ENCODE measurements at regions not wholly inside any gene's neighbourhood (a gene's known extent, or its start where the extent isn't known, plus 50 kb on each side); places are given as distances from the start of the nearest gene placed in this dataset.

- intact Hi-C loops (cut with micrococcal nuclease; ENCODE audit: unreplicated experiment) = no loop called here
- no peaks in the 10 kb centered on the region for H3K27me3 ChIP-seq (ENCODE audit: insufficient read depth, low read depth)
- DNase-seq = peak in 1 of 2 experiments; percentile 48
- no peak overlapping the region for H3K27ac ChIP-seq
- H4K20me1 ChIP-seq (ENCODE audit: insufficient read depth) = no peaks in the 10 kb centered on the region
- H3K4me1 ChIP-seq (replicated peaks; ENCODE audit: insufficient read depth) = peaks cover 15% of the 10 kb centered on the region
- no TSS peak for BruUV-seq (replicated peaks)
- peak overlapping the region; percentile 39 for H3K4me2 ChIP-seq
- 0 out of 2 replicates have a peak overlapping the region, but pooled peaks have one; percentile 7 for H2AFZ ChIP-seq
- no peaks in the 10 kb centered on the region; the same call in 1 of the 2 replicates for H3K9me2 ChIP-seq (ENCODE audit: insufficient read depth)
- H3K79me2 ChIP-seq (ENCODE audit: low read depth) = no peaks in the 10 kb centered on the region
- H3K4me3 ChIP-seq = no peak overlapping the region
- ChIA-PET CTCF (no interaction called here), POLR2A (ENCODE audit: unreplicated experiment) (no interaction called here)
- no peaks in the 10 kb centered on the region for H3K9me3 ChIP-seq (ENCODE audit: insufficient read depth, low read depth)
- H3K36me3 ChIP-seq (ENCODE audit: low read depth) = no peaks in the 10 kb centered on the region
- peaks cover 3% of the 10 kb centered on the region; the same call in 1 of the 2 replicates for H3F3A ChIP-seq (ENCODE audit: insufficient read depth, low read depth)
- TF ChIP-seq, protein P1, sequence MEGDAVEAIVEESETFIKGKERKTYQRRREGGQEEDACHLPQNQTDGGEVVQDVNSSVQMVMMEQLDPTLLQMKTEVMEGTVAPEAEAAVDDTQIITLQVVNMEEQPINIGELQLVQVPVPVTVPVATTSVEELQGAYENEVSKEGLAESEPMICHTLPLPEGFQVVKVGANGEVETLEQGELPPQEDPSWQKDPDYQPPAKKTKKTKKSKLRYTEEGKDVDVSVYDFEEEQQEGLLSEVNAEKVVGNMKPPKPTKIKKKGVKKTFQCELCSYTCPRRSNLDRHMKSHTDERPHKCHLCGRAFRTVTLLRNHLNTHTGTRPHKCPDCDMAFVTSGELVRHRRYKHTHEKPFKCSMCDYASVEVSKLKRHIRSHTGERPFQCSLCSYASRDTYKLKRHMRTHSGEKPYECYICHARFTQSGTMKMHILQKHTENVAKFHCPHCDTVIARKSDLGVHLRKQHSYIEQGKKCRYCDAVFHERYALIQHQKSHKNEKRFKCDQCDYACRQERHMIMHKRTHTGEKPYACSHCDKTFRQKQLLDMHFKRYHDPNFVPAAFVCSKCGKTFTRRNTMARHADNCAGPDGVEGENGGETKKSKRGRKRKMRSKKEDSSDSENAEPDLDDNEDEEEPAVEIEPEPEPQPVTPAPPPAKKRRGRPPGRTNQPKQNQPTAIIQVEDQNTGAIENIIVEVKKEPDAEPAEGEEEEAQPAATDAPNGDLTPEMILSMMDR (conservative IDR thresholded peaks at IDR 0.05) = no peak
- TF ChIP-seq EZH2 (IDR thresholded peaks at IDR 0.05; ENCODE audit: low read depth) = no peak
Observed at GRCh38 chr13:106819413-106820180, 251.7 kb upstream of the ARGLU1 start.

GRCh38 chr13:106818971-106819370 lies 251.0 kb upstream of the ARGLU1 start:
- peak overlapping the region; percentile 39 for H3K4me2 ChIP-seq
- H3K4me3 ChIP-seq = no peak overlapping the region
- TF ChIP-seq, protein P1 (conservative IDR thresholded peaks at IDR 0.05) = no peak
- TF ChIP-seq EZH2 (IDR thresholded peaks at IDR 0.05; ENCODE audit: low read depth) = no peak
- intact Hi-C loops (cut with micrococcal nuclease; ENCODE audit: unreplicated experiment) = no loop called here
- BruUV-seq (replicated peaks) = no TSS peak
- H2AFZ ChIP-seq = no peak overlapping the region
- peak in 1 of 2 experiments; percentile 62 for DNase-seq
- H3K9me3 ChIP-seq (ENCODE audit: insufficient read depth, low read depth) = no peaks in the 10 kb centered on the region
- no peaks in the 10 kb centered on the region for H3K36me3 ChIP-seq (ENCODE audit: low read depth)
- no peak overlapping the region for H3K27ac ChIP-seq
- peaks cover 15% of the 10 kb centered on the region for H3K4me1 ChIP-seq (replicated peaks; ENCODE audit: insufficient read depth)
- ChIA-PET CTCF (no interaction called here), POLR2A (ENCODE audit: unreplicated experiment) (no interaction called here)
- H3F3A ChIP-seq (ENCODE audit: insufficient read depth, low read depth) = peaks cover 3% of the 10 kb centered on the region; the same call in 1 of the 2 replicates
- no peaks in the 10 kb centered on the region; the same call in 1 of the 2 replicates for H3K9me2 ChIP-seq (ENCODE audit: insufficient read depth)
- no peaks in the 10 kb centered on the region for H4K20me1 ChIP-seq (ENCODE audit: insufficient read depth)
- H3K27me3 ChIP-seq (ENCODE audit: insufficient read depth, low read depth) = no peaks in the 10 kb centered on the region
- H3K79me2 ChIP-seq (ENCODE audit: low read depth) = no peaks in the 10 kb centered on the region

DNA sequence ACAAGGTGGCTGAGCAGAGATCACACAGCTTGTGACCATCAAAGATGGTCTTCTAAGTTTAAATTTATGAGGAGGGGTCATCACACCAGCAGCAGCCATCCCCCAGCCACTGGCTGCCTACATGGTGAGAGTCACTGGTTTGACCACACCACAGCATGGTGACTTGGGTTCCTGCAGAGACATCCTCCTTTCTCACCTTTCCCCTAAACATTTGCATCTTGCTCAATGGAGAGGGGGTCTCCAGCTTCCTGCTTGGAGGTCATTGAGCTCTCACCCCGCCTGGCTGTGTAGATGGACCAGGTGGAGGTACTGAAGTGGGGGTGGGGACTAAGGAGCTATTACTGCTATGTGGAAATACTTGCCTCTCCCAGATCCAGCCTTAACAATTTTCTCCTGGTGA lies 247.6 kb upstream of the ARGLU1 start:
- BruUV-seq (replicated peaks) = no TSS peak
- DNase-seq = no peak
- intact Hi-C loops (cut with micrococcal nuclease; ENCODE audit: unreplicated experiment) = no loop called here
- peaks cover 15% of the 10 kb centered on the region for H3K4me1 ChIP-seq (replicated peaks; ENCODE audit: insufficient read depth)
- H3K27me3 ChIP-seq (ENCODE audit: insufficient read depth, low read depth) = no peaks in the 10 kb centered on the region
- H2AFZ ChIP-seq = no peak overlapping the region
- no peak overlapping the region for H3K4me3 ChIP-seq
- H3K27ac ChIP-seq = no peak overlapping the region
- no peaks in the 10 kb centered on the region for H3K79me2 ChIP-seq (ENCODE audit: low read depth)
- TF ChIP-seq, protein P1 (conservative IDR thresholded peaks at IDR 0.05) = no peak
- TF ChIP-seq EZH2 (IDR thresholded peaks at IDR 0.05; ENCODE audit: low read depth) = no peak
- no peaks in the 10 kb centered on the region; the same call in 1 of the 2 replicates for H3K9me2 ChIP-seq (ENCODE audit: insufficient read depth)
- H3K4me2 ChIP-seq = no peak overlapping the region
- H3F3A ChIP-seq (ENCODE audit: insufficient read depth, low read depth) = no peaks in the 10 kb centered on the region; the same call in 1 of the 2 replicates
- CTCF ChIA-PET = no interaction called here
- no peaks in the 10 kb centered on the region for H3K9me3 ChIP-seq (ENCODE audit: insufficient read depth, low read depth)
- no peaks in the 10 kb centered on the region for H3K36me3 ChIP-seq (ENCODE audit: low read depth)
- H4K20me1 ChIP-seq (ENCODE audit: insufficient read depth) = no peaks in the 10 kb centered on the region
- POLR2A ChIA-PET (ENCODE audit: unreplicated experiment) = no interaction called here
